Heart left ventricle (tissue), 16 donors: ENCODE measurements at regions not wholly inside any gene's neighbourhood (a gene's known extent, or its start where the extent isn't known, plus 50 kb on each side); places are given as distances from the start of the nearest gene placed in this dataset.

ENCODE experiments used
- ATAC-seq, 4 donors: fragments of 200-7000 bp; cut with Tn5 transposase; one replicate each; pipeline ENCODE4 v1.9.1; 2020 to 2022; ENCODE audit warnings: moderate library complexity in 4 of 4, mild to moderate bottlenecking in 3 of 4, moderate number of reproducible peaks in 1 of 4
- DNase-seq, 5 donors: peaks; one replicate each; pipeline ENCODE4 v3.0.0-alpha.2; 2020
- H3K27ac ChIP-seq, 12 donors: fragments of 200-600 bp; sonication (generic) in 4 of 12; one replicate each; pipeline versions ENCODE4 v1.5.0 to v1.8.0; 2016 to 2022; ENCODE audit warnings: mild to moderate bottlenecking in 2 of 12
- H3K27me3 ChIP-seq, 9 donors: fragments of 200-600 bp; sonication (generic) in 2 of 9; one replicate each; pipeline versions ENCODE4 v1.5.1 to v1.8.0; 2016 to 2022; ENCODE audit warnings: mild to moderate bottlenecking in 3 of 9
- H3K36me3 ChIP-seq, 9 donors: fragments of 200-600 bp; sonication (generic) in 2 of 9; one replicate each; pipeline versions ENCODE4 v1.5.0 to v1.8.0; 2018 to 2022; ENCODE audit warnings: mild to moderate bottlenecking in 2 of 9
- H3K4me1 ChIP-seq, 12 donors: fragments of 200-600 bp; sonication (generic) in 4 of 12; one replicate each; pipeline versions ENCODE4 v1.5.0 to v1.8.0; 2016 to 2022; ENCODE audit warnings: mild to moderate bottlenecking in 3 of 12
- H3K4me3 ChIP-seq, 12 donors: fragments of 200-600 bp; sonication (generic) in 4 of 12; one replicate each; pipeline versions ENCODE4 v1.5.0 to v1.8.0; 2017 to 2022; ENCODE audit warnings: mild to moderate bottlenecking in 9 of 12, moderate library complexity in 4 of 12
- H3K9me3 ChIP-seq, 12 donors: fragments of 200-600 bp; sonication (generic) in 4 of 12; one replicate each; pipeline versions ENCODE4 v1.5.0 to v1.8.0; 2016 to 2022; ENCODE audit warnings: mild to moderate bottlenecking in 1 of 12
- CTCF ChIP-seq, 12 donors: fragments of 200-600 bp; sonication (generic) in 4 of 12; IDR thresholded peaks; one replicate each; pipeline versions ENCODE4 v1.5.0 to v1.8.0; 2018 to 2022; ENCODE audit warnings: antibody characterized with exemption in 12 of 12, mild to moderate bottlenecking in 5 of 12
- POLR2A ChIP-seq, 2 donors: fragments of 450-650 bp; IDR thresholded peaks; one replicate each; pipeline ENCODE4 v1.6.1; 2017; ENCODE audit warnings: antibody characterized with exemption in 2 of 2, mild to moderate bottlenecking in 2 of 2, moderate library complexity in 2 of 2
- WGBS, 4 donors: extraction: QIAGEN DNeasy Blood & Tissue Kit in 2 of 4; methylation state at CpG; one replicate each; pipeline versions ENCODE4 v1.1.5 to v1.1.7; 2013 to 2018; 5-methylcytosine and 5-hydroxymethylcytosine counted together
- intact Hi-C, 10 donors: fragments of 100-400 bp; cut with DNase I; formaldehyde crosslinking; loops; one replicate each; pipeline versions ENCODE4 v1.11.1 to v1.14.2; 2022
- donor health status: ischemic (EF 13 %, LVEDD 7.1; RV severe dilation, severe dysfunction).
- donor health status: healthy with polysubstance abuse.
- donor health status: DM: no; HTN: yes; CAD: no.
- donor health status: DM: no; HTN: no; CAD: no.
- donor health status: ischemic (EF 25% LVEDD 6.9; RV normal size, moderate dysfunction).
- donor health status: ischemic (EF 25% LVEDD 5.7; RV mildly dilated, moderate dysfunction).
- donor health status: healthy.
- donor health status: DM: yes; HTN: yes; CAD: no.
- donor health status: ischemic (EF 35%, LVEDD 5.7; RV mildly dilated, moderate dysfunction).
- donor health status: nonischemic (EF 11% LVEDD 7.7; RV severe dilation, severe dysfunction).
- donor health status: DM: yes; HTN: yes; CAD: no.
- donor health status: PGD.
- donor health status: ischemic (EF 29% LVEDD 5.4; RV normal size, mild dysfunction).
- donor health status: nonischemic (EF 23%, LVEDD 6.1; RV moderate dilation, normal function).

GRCh38 chr2:77797088-77797487, 274.9 kb upstream of the LRRTM4 start:
- no peaks in the 10 kb centered on the region for H3K36me3 ChIP-seq
- intact Hi-C loops = no loop called here
- H3K27me3 ChIP-seq = no peaks in the 10 kb centered on the region
- H3K4me3 ChIP-seq = no peak overlapping the region
- ATAC-seq (no peak), DNase-seq (no peak)
- peaks cover 0 to 9% (median 0%) of the 10 kb centered on the region in 12 donors for H3K9me3 ChIP-seq
- WGBS, 4 donors = 0 to 43% (median 20%) methylated on average over 1 of the region's 1 CpG
- TF ChIP-seq POLR2A (IDR thresholded peaks at IDR 0.05) = no peak
- TF ChIP-seq CTCF (IDR thresholded peaks at IDR 0.05) = no peak
- no peak overlapping the region for H3K27ac ChIP-seq
- H3K4me1 ChIP-seq = no peaks in the 10 kb centered on the region

GRCh38 chr2:77800410-77800809, 278.2 kb upstream of the LRRTM4 start:
- no peak overlapping the region for H3K4me3 ChIP-seq
- intact Hi-C loops = no loop called here
- H3K4me1 ChIP-seq = no peaks in the 10 kb centered on the region
- H3K27me3 ChIP-seq = no peaks in the 10 kb centered on the region
- H3K36me3 ChIP-seq = no peaks in the 10 kb centered on the region
- DNase-seq (no peak), ATAC-seq (no peak)
- H3K9me3 ChIP-seq = peaks cover 0 to 11% (median 0%) of the 10 kb centered on the region in 12 donors
- TF ChIP-seq CTCF (IDR thresholded peaks at IDR 0.05) = no peak
- TF ChIP-seq POLR2A (IDR thresholded peaks at IDR 0.05) = no peak
- no peak overlapping the region for H3K27ac ChIP-seq

GRCh38 chr2:77807531-77808215, 285.5 kb upstream of the LRRTM4 start:
- Histone ChIP-seq H3K9me3 (peaks cover 0 to 20% (median 0%) of the 10 kb centered on the region in 12 donors), H3K4me1 (no peaks in the 10 kb centered on the region), H3K27me3 (no peaks in the 10 kb centered on the region), H3K36me3 (no peaks in the 10 kb centered on the region), H3K4me3 (no peak overlapping the region), H3K27ac (no peak overlapping the region)
- TF ChIP-seq CTCF (IDR thresholded peaks at IDR 0.05) = no peak
- TF ChIP-seq POLR2A (IDR thresholded peaks at IDR 0.05) = no peak
- intact Hi-C loops = no loop called here
- 68 to 77% (median 71%) methylated on average over 7 of the region's 7 CpGs for WGBS, 4 donors
- no peak for ATAC-seq
- DNase-seq = no peak

- ATAC-seq (no peak), DNase-seq (no peak)
- no peaks in the 10 kb centered on the region for H3K27me3 ChIP-seq
- TF ChIP-seq POLR2A (IDR thresholded peaks at IDR 0.05) = no peak
- no peak for TF ChIP-seq CTCF (IDR thresholded peaks at IDR 0.05)
- H3K27ac ChIP-seq = no peak overlapping the region
- H3K4me1 ChIP-seq = no peaks in the 10 kb centered on the region
- intact Hi-C loops = no loop called here
- H3K9me3 ChIP-seq = peaks cover 0 to 20% (median 0%) of the 10 kb centered on the region in 12 donors
- H3K4me3 ChIP-seq = no peak overlapping the region
- no peaks in the 10 kb centered on the region for H3K36me3 ChIP-seq
- 87 to 92% (median 88%) methylated on average over 5 to 6 of the region's 6 CpGs for WGBS, 4 donors
Observed at GRCh38 chr2:77808599-77808998, 286.4 kb upstream of the LRRTM4 start.
